ENCODE measurements at regions not wholly inside any gene's neighbourhood (a gene's known extent, or its start where the extent isn't known, plus 50 kb on each side); places are given as distances from the start of the nearest gene placed in this dataset.
A peak's percentile ranks its signal among the peaks of the same experiment; 100 is the strongest.
"Not testable (repeated sequence)": the region's sequence is repeated elsewhere in the genome, so short reads cannot be mapped to it uniquely, and the experiment has no call there.

DNA sequence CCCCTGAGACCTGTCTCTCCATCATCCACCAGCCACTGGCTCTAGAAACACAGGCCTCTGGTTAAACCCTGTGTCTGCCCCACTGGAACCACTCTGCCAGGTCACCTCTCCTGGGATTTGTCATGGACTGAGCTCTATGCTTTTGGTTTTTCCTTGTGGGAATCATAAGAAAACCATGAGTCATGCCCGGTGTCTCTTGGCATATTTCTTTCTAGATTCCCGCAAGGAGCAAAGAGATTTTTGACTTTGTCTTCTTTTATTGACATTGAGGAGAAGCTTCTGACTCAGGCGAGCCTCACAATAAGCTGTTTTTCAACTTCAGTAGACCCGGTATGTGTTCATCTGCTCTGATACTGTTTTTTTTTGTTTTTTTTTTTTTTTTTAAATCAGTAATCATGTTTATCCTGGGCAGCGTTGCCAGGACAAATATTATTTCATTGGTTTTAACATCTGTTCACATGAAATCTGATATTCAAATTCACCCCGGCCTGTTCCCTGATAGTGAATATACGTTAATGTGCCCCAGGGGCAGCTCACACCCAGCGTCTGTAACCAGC, 207.1 kb downstream of the ACKR3 start:
- peak; percentile 69 for DNase-seq

GRCh38 chr2:236777408-236777807, 207.8 kb downstream of the ACKR3 start:
- no peak for DNase-seq

GRCh38 chr2:236781933-236782816, 212.6 kb downstream of the ACKR3 start:
- DNase-seq = no peak

- DNase-seq = no peak
These were observed 213.3 kb downstream of the ACKR3 start for GRCh38 chr2:236782938-236783337.

- no peak for DNase-seq
These were observed 213.9 kb downstream of the ACKR3 start for GRCh38 chr2:236783417-236784020.

GRCh38 chr2:236785611-236786057, 216.0 kb downstream of the ACKR3 start:
- DNase-seq = no peak

DNA sequence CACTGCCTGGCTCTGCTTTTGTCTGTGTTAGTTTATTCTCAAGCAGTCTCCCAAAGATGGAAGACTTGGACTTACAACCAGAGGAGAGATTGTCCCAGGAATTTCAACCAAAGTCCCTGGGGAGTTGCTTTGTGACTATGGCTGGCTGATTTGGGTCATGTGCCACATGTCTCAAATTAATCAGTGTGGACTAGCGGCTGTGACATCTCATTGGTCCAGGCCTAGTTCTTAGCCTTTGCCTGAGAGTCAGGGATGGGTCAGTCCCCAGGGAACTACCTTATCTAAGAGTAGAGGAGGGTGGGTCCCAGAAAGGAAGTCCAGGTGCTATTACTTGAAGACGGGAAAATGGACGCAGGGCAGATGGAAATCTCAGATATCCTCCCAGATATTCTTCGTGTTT, 217.1 kb downstream of the ACKR3 start:
- no peak for DNase-seq

DNA sequence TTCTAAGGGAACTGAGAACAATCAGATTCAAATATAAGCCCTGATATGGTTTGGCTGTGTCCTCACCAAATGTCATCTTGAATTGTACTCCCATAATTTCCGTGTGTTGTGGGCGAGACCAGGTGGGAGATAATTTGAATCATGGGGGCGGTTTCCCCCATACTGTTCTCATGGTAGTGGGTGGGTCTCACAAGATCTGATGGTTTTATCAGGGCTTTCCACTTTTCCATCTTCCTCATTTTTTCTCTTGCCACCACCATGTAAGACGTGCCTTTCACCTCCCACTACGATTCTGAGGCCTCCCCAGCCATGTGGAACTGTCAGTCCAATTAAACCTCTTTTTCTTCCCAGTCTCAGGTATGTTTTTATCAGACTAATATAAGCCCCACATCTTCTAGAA, 217.8 kb downstream of the ACKR3 start:
- not testable (repeated sequence) for DNase-seq

- no peak for DNase-seq
These were observed 218.3 kb downstream of the ACKR3 start for GRCh38 chr2:236787885-236788284.

GRCh38 chr2:236790963-236791362, 221.3 kb downstream of the ACKR3 start:
- no peak for DNase-seq

DNA sequence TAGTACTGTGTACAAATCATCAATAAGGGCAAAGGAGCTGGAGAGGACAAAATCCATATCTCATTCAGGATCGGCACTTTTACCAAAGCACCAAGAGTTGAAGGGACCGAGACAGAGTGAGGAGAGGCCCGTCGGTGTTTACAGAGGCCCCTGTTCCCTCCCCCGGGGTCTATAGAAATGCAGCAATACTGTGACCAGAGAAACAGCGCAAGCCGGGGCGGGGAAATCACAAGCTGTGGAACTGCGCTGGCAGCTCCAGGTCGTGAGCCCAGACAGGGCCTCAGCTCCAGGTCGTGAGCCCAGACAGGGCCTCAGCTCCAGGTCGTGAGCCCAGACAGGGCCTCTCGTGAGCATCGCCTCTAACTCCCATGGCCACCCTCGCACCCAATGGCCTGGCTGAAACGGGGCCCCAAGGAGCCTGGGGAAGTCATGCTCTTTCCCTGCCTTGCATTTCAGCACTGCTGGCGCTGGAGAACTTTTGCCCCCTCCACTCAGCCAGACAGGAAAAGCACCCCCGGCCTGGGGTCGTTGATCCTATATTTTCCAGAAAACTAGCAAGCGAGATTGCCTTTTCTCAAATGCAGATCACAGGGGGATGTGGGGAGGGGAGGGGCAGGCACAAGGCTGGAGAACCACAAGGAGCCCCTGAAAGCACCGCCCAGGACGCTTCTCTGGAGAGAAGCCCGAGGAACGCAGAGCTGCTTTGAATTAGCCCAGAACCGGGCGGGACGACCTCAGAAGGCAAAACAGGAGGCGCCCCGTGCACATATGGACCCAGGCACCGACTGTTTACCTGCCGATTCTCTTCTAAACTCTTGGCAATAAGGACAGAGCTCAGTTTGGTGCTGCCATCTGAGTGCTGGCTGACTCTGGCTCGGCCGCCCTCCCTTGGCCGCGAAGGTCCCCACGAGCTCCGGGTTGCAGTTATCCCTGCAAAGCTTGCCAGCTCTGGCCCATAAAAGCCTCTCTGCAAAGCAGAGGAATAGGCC, 223.7 kb downstream of the ACKR3 start:
- no peak for DNase-seq

DNA sequence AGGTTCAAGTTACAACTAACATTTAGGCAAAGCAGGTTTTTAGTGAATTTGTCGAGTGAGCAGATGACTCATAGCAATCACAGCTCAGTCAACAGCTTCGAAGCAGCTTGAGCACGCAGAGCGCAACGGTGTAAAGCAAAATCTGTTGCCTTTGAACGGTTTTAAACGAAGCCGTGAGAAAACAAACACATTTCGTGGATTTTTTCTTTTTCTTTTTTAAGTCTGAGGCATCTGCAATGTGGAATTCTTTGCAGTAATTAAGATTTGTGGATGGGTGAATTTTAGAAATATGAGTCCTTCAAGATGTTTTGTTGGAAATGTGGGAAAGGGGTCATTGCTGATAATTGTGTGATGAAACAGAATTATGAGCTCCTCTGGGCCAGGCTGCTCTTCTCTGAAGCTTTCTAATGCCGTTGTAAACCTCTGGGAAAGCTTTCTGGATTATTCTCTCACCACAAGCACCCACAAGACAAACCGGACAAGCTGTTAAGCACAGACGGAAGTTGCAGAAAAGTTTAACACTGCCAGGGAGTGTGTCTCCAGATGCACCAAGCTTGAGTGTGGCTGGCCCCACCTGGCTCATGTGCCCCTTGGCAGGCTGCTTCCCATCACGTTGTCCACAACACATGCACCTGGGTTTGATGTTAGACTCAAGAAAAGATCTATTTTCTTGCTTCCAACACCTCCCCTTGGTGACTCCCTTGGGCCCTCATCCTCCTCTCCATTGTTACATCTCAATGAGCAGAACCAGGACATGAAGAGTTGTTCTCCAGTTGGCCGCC, 224.7 kb downstream of the ACKR3 start:
- DNase-seq = no peak

DNA sequence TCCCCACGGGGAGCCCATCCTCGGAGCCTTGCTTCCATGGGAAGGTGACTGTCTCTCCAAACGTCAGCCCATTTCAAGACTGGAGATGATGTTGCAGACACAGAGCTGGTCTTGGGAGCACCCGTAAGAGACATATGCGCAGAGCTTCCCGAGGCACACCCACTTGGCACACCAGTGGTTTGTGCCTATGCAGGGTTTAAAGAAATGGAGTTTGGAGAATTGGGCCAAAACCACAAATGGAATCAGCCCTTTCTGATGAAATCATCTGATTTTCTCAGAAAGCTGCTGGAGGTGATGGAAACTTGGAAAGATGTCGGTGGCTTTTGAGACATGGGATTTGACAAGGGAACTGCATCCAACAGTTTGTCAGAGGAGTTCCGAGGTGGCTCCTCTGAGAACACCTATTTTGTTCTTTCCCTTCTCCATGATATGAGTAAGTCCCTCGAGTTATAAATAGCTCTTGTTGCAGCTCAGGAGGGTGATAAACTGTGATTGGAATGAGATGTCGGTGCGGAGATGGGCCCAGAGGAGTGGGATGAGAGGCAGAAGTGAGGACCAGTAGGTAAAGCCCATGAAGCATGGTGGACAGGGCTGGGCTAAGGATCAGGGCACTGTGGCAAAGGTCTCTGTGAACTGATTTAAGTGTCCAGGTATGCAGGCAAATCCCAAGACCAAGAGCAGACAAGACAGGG, 225.7 kb downstream of the ACKR3 start:
- DNase-seq = no peak

DNA sequence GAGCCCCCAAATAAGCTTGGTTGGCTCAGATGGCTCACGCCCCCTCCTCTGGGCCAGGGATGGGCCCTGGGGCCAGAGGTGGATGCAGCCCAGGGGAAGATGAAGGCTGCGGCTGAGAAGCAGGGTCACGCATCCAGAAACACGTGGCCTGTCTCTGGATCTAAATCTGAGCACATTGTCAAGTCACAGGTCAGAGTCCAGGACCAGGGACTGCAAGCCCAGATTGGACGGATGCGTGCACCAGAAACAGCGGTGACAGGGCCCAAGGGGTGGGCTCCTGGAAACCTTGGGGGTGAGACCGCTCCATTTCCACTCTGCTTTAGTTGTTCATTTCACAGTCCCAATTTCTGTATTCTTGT, 226.2 kb downstream of the ACKR3 start:
- DNase-seq = no peak

DNA sequence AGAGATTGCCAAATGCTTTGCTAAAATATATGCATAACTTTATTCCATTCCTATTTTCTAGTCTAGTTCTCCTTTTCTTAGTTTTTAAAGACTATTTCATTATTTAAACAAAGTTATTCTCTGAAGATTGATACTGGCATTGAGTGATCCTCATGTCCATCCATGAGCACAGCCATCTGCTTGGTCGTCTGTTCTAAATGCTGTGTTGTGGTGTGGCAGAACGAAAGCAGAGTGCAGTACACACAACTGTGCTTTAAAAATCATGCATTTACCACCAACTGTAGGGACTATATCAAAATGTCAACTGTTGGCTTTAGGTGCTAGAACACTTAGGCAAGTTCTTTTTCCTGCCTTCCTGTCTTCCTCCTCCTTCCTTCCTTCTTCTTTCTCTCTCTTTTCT, 226.6 kb downstream of the ACKR3 start:
- DNase-seq = peak; percentile 25

DNA sequence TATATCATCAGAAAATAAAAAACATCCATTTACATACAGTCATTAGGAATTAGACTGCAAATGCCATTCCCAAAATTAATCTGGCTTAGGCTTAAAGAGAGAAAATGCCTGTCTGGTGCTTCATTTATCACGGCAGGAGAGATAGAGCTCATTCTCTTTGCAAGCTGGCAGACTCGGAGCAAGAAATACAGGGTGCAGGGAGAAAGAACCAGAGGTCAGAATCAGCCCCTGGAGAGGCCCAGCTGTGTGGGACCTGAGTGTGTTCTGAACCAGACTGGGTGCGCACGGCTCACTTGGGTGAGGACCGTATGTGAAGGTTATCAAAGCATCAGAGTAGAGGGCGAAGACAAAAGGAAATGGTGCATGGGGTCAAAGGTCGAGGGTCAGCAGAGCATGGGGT, 227.8 kb downstream of the ACKR3 start:
- no peak for DNase-seq

DNA sequence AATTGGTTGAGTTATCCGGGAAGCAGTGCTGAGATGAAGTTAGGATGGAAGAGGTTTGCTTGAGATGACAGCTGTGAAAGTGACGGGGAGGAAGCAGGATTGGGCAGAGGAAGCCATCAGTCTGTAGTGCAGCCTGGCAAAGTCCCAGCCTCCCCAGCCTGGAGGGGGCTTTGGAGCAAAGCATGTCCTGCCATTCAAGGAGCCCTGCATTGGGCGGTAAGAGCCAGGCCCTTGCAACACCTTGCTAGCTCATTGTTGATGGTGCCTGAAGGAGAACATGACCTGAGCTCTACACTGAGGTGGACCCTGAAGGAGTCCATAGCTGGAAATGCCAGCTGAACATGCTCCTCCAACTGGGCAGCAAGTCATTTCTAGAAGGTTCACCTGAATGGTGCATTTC, 228.9 kb downstream of the ACKR3 start:
- no peak for DNase-seq

DNA sequence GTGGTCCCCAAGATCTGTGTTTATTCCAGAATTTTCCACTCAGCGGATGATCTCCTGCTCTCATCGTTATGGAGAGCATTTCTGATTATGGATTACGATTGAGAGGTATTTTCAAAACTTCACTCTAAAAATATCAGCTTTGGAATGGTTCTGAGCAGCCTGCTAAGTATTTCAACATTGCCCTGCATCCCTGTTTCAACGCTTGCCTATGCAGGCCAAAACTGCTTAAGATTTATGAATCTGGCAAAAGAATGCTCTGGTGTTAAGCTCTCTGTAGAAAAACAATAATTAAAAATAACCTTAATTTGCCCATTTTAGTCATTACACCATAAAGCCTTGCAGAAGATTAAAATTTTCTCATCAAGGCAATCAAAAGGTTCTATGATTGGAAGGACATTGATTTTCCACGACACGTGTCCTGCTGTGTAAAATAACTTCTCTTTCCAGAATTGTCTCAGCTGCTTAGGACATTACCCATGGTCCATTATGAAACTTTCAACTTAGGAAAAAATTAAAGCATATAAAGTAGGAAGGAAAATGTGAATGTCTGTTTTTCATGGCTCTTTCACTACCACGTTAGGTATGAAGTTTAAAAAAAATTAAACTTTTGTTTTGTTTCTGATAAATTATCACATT, 229.9 kb downstream of the ACKR3 start:
- DNase-seq = no peak

DNA sequence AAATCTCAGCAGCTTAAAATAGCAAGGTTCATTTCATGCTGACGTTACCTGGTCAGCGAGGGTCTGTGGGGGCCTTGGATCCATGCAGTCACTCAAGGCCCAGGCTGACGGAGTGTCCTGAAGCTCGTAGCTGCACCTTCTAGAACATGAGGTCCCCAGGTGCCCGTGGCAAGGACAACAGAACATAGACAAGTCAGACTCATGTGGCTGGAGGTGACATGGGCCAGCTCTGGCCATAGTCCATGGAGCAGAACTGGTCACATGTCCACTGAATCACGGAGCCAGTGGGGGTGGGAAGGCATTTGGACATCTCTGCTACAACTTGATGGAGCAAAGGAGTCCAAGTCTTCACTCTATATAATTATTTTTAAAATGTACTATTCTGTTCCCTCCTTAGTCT, 233.2 kb downstream of the ACKR3 start:
- no peak for DNase-seq

GRCh38 chr2:236803621-236804020, 234.0 kb downstream of the ACKR3 start:
- no peak for DNase-seq

Data from NCI-H1694 treated with DMSO at 0.1 percent for 48 hours (cell line).